Glutamatergic neuron (in vitro differentiated cells): ENCODE measurements at regions not wholly inside any gene's neighbourhood (a gene's known extent, or its start where the extent isn't known, plus 50 kb on each side); places are given as distances from the start of the nearest gene placed in this dataset.
"Not testable (repeated sequence)": the region's sequence is repeated elsewhere in the genome, so short reads cannot be mapped to it uniquely, and the experiment has no call there.

Experiments used
- DNase-seq: peaks from one replicate; pipeline ENCODE4 v3.0.0; 2022
- H3K27ac Mint-ChIP-seq: one replicate; pipeline ENCODE4 v1.8.0; 2020; ENCODE audit warnings: mild to moderate bottlenecking, mixed read lengths, inconsistent platforms; ENCODE audit not compliant: unreplicated experiment
- H3K27me3 Mint-ChIP-seq: one replicate; pipeline ENCODE4 v1.8.0; 2020; ENCODE audit warnings: mild to moderate bottlenecking, moderate library complexity, mixed read lengths, inconsistent platforms; ENCODE audit not compliant: unreplicated experiment
- H3K36me3 Mint-ChIP-seq: one replicate; pipeline ENCODE4 v1.8.0; 2020; ENCODE audit warnings: mild to moderate bottlenecking, mixed read lengths, inconsistent platforms; ENCODE audit not compliant: unreplicated experiment
- H3K4me1 Mint-ChIP-seq: one replicate; pipeline ENCODE4 v1.8.0; 2020; ENCODE audit warnings: mild to moderate bottlenecking, low read depth, mixed read lengths, inconsistent platforms; ENCODE audit not compliant: unreplicated experiment
- H3K4me3 Mint-ChIP-seq: one replicate; pipeline ENCODE4 v1.8.0; 2020; ENCODE audit warnings: mild to moderate bottlenecking, mixed read lengths, inconsistent platforms; ENCODE audit not compliant: unreplicated experiment
- H3K9me3 Mint-ChIP-seq: one replicate; pipeline ENCODE4 v1.8.0; 2020; ENCODE audit warnings: mild to moderate bottlenecking, moderate library complexity, mixed read lengths, inconsistent platforms; ENCODE audit not compliant: unreplicated experiment
- CTCF ChIP-seq: fragments of 200-600 bp; sonication (generic); IDR thresholded peaks from one replicate; pipeline ENCODE4 v1.5.0; 2021; ENCODE audit not compliant: partially characterized antibody, unreplicated experiment

- not testable (repeated sequence) for DNase-seq
Observed at GRCh38 chr1:78203410-78203982, 157.7 kb downstream of the GIPC2 start.

GRCh38 chr1:78210175-78210574 is 164.4 kb downstream of the GIPC2 start:
- DNase-seq = no peak
- no peaks in the 10 kb centered on the region for H3K4me1 Mint-ChIP-seq
- no peak for TF ChIP-seq CTCF
- no peak overlapping the region for H3K27ac Mint-ChIP-seq
- peaks cover 5% of the 10 kb centered on the region for H3K9me3 Mint-ChIP-seq
- H3K27me3 Mint-ChIP-seq = no peaks in the 10 kb centered on the region
- H3K36me3 Mint-ChIP-seq = peaks cover 4% of the 10 kb centered on the region
- no peak overlapping the region for H3K4me3 Mint-ChIP-seq

More at GRCh38 chr1:78203410-78203982, 157.7 kb downstream of the GIPC2 start:
- H3K27me3 Mint-ChIP-seq, H3K36me3 Mint-ChIP-seq, H3K27ac Mint-ChIP-seq, H3K4me1 Mint-ChIP-seq, H3K9me3 Mint-ChIP-seq, H3K4me3 Mint-ChIP-seq: not testable (repeated sequence)

- Mint-ChIP-seq H3K4me3 (no peak overlapping the region), H3K27me3 (no peaks in the 10 kb centered on the region), H3K4me1 (no peaks in the 10 kb centered on the region), H3K36me3 (peaks cover 4% of the 10 kb centered on the region), H3K9me3 (peaks cover 5% of the 10 kb centered on the region), H3K27ac (no peak overlapping the region)
- no peak for TF ChIP-seq CTCF
- DNase-seq = no peak
Observed at GRCh38 chr1:78211483-78212092, 165.8 kb downstream of the GIPC2 start.

GRCh38 chr1:78214334-78214733 is 168.6 kb downstream of the GIPC2 start:
- no peaks in the 10 kb centered on the region for H3K4me1 Mint-ChIP-seq
- no peak for DNase-seq
- no peak for TF ChIP-seq CTCF
- H3K27me3 Mint-ChIP-seq = peaks cover 1% of the 10 kb centered on the region
- H3K4me3 Mint-ChIP-seq = no peak overlapping the region
- peaks cover 4% of the 10 kb centered on the region for H3K36me3 Mint-ChIP-seq
- no peak overlapping the region for H3K27ac Mint-ChIP-seq
- H3K9me3 Mint-ChIP-seq = peaks cover 3% of the 10 kb centered on the region

- DNase-seq = no peak
- H3K27me3 Mint-ChIP-seq = no peaks in the 10 kb centered on the region
- H3K9me3 Mint-ChIP-seq = no peaks in the 10 kb centered on the region
- no peak for TF ChIP-seq CTCF
- H3K27ac Mint-ChIP-seq = no peak overlapping the region
- H3K36me3 Mint-ChIP-seq = no peaks in the 10 kb centered on the region
- no peak overlapping the region for H3K4me3 Mint-ChIP-seq
- no peaks in the 10 kb centered on the region for H3K4me1 Mint-ChIP-seq
Observed at GRCh38 chr1:78222225-78222959, 176.6 kb downstream of the GIPC2 start.
